ENCODE measurements at regions not wholly inside any gene's neighbourhood (a gene's known extent, or its start where the extent isn't known, plus 50 kb on each side); places are given as distances from the start of the nearest gene placed in this dataset.
"Not testable (repeated sequence)": the region's sequence is repeated elsewhere in the genome, so short reads cannot be mapped to it uniquely, and the experiment has no call there.

- intact Hi-C loops (cut with DNase I) = no loop called here
- no peaks in the 10 kb centered on the region for H3K36me3 ChIP-seq (replicated peaks in 1 of 2; ENCODE audit: insufficient read depth in 1 of 2, low read depth in 2 of 2)
- H3K27me3 ChIP-seq = no peaks in the 10 kb centered on the region
- TF ChIP-seq POLR2A (IDR thresholded peaks at IDR 0.05) (no peak), CTCF (IDR thresholded peaks at IDR 0.05) (no peak)
- ATAC-seq (no peak), DNase-seq (no peak)
- no peaks in the 10 kb centered on the region for H3K9me3 ChIP-seq
- H3K4me3 ChIP-seq = no peak overlapping the region
- no peaks in the 10 kb centered on the region for H3K4me1 ChIP-seq
- 81 to 84% methylated on average over 2 of the region's 2 CpGs for WGBS, 2 donors
- no peak overlapping the region for H3K27ac ChIP-seq
Observed at GRCh38 chr4:173463816-173464215, 64.9 kb upstream of the SCRG1 start.

- H3K9me3 ChIP-seq = no peaks in the 10 kb centered on the region
- H3K4me1 ChIP-seq = no peaks in the 10 kb centered on the region
- 82 to 95% methylated on average over 3 of the region's 3 CpGs for WGBS, 2 donors
- TF ChIP-seq POLR2A (IDR thresholded peaks at IDR 0.05) = no peak
- no peak for TF ChIP-seq CTCF (IDR thresholded peaks at IDR 0.05)
- no peaks in the 10 kb centered on the region for H3K36me3 ChIP-seq (replicated peaks in 1 of 2; ENCODE audit: insufficient read depth in 1 of 2, low read depth in 2 of 2)
- intact Hi-C loops (cut with DNase I) = no loop called here
- no peak overlapping the region for H3K27ac ChIP-seq
- no peak for DNase-seq
- H3K27me3 ChIP-seq = no peaks in the 10 kb centered on the region
- no peak for ATAC-seq
- H3K4me3 ChIP-seq = no peak overlapping the region
Observed at GRCh38 chr4:173461170-173461569, 62.3 kb upstream of the SCRG1 start.

GRCh38 chr4:173459857-173460256 is 60.9 kb upstream of the SCRG1 start:
- TF ChIP-seq CTCF (IDR thresholded peaks at IDR 0.05) (no peak), POLR2A (IDR thresholded peaks at IDR 0.05) (no peak)
- Histone ChIP-seq H3K9me3 (no peaks in the 10 kb centered on the region), H3K27me3 (no peaks in the 10 kb centered on the region), H3K27ac (no peak overlapping the region), H3K4me3 (no peak overlapping the region), H3K4me1 (no peaks in the 10 kb centered on the region), H3K36me3 (replicated peaks in 1 of 2; ENCODE audit: insufficient read depth in 1 of 2, low read depth in 2 of 2) (no peaks in the 10 kb centered on the region)
- intact Hi-C loops (cut with DNase I) = no loop called here
- DNase-seq = no peak
- WGBS, 2 donors = 85 to 90% methylated on average over 10 of the region's 10 CpGs
- ATAC-seq = no peak

GRCh38 chr4:173457893-173458292 is 59.0 kb upstream of the SCRG1 start:
- Histone ChIP-seq H3K9me3 (no peaks in the 10 kb centered on the region), H3K36me3 (replicated peaks in 1 of 2; ENCODE audit: insufficient read depth in 1 of 2, low read depth in 2 of 2) (no peaks in the 10 kb centered on the region), H3K27me3 (no peaks in the 10 kb centered on the region), H3K4me1 (no peaks in the 10 kb centered on the region), H3K27ac (no peak overlapping the region), H3K4me3 (no peak overlapping the region)
- no peak for DNase-seq
- WGBS, 2 donors = 94 to 100% methylated on average over 1 of the region's 1 CpG
- intact Hi-C loops (cut with DNase I) = no loop called here
- TF ChIP-seq CTCF (IDR thresholded peaks at IDR 0.05) = no peak
- TF ChIP-seq POLR2A (IDR thresholded peaks at IDR 0.05) = no peak
- ATAC-seq = no peak

- H3K9me3 ChIP-seq; H3K36me3 ChIP-seq (replicated peaks in 1 of 2; ENCODE audit: insufficient read depth in 1 of 2, low read depth in 2 of 2); H3K27ac ChIP-seq; DNase-seq; intact Hi-C loops (cut with DNase I); H3K27me3 ChIP-seq; H3K4me3 ChIP-seq; ATAC-seq: not testable (repeated sequence)
- WGBS, 2 donors = 94 to 98% methylated on average over 3 of the region's 3 CpGs
- peaks cover 20% of the 10 kb centered on the region for H3K4me1 ChIP-seq
Observed at GRCh38 chr4:173451435-173451834, 52.5 kb upstream of the SCRG1 start.
